ENCODE measurements at regions not wholly inside any gene's neighbourhood (a gene's known extent, or its start where the extent isn't known, plus 50 kb on each side); places are given as distances from the start of the nearest gene placed in this dataset.

DNA sequence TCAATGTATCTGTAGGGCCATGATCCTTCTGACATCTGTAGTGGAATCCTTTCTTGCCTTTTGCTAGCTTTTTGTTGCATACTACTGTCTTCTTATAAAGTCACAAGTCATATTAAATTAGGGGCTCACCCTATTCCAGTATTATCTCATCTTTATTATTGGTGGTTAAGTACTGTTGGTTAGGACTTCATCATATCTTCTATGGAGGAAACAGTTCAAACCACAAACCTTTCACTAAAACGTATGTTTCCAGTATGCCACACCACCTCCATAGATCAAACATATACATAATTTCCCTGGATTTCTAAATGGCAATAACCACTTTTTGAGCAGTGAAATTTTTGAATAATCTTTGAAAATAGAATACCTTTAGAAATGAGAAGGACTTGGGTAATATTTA is 62.8 kb upstream of the PCDH9 start:
- no peaks in the 10 kb centered on the region for H3K9me3 ChIP-seq
- no peaks in the 10 kb centered on the region for H3K27me3 ChIP-seq (replicated peaks; ENCODE audit: insufficient read depth)
- TF ChIP-seq, protein P1, sequence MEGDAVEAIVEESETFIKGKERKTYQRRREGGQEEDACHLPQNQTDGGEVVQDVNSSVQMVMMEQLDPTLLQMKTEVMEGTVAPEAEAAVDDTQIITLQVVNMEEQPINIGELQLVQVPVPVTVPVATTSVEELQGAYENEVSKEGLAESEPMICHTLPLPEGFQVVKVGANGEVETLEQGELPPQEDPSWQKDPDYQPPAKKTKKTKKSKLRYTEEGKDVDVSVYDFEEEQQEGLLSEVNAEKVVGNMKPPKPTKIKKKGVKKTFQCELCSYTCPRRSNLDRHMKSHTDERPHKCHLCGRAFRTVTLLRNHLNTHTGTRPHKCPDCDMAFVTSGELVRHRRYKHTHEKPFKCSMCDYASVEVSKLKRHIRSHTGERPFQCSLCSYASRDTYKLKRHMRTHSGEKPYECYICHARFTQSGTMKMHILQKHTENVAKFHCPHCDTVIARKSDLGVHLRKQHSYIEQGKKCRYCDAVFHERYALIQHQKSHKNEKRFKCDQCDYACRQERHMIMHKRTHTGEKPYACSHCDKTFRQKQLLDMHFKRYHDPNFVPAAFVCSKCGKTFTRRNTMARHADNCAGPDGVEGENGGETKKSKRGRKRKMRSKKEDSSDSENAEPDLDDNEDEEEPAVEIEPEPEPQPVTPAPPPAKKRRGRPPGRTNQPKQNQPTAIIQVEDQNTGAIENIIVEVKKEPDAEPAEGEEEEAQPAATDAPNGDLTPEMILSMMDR (IDR thresholded peaks at IDR 0.05) = no peak
- DNase-seq (ENCODE audit: low spot score) = no peak
- no peaks in the 10 kb centered on the region for H3K4me1 ChIP-seq (ENCODE audit: control insufficient read depth in 1 of 2, low read depth in 2 of 2)
- H3K4me3 ChIP-seq = no peak overlapping the region
- H3K27ac ChIP-seq = no peak overlapping the region
- ATAC-seq (ENCODE audit: insufficient number of reproducible peaks, low FRiP score, low read depth) = no peak
- H3K36me3 ChIP-seq = no peaks in the 10 kb centered on the region

DNA sequence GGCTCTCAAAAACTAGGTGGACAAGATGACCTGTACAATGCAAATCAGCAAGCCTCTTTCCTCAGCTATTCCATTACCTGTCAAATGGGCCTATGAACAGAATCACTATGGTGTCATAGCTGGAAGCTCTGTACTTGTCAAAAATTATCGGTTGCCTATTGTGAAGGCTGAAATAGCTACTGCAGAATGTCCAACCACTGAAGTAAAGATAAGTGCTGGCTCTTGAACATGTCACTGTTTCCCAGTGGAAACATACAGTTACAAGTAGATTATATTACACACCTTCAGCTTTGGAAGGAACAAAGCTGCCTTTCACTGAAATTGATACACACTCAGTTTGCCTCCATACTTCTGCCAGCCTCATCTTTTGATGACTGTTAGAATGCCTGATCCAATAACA is 55.5 kb upstream of the PCDH9 start:
- no peak for ATAC-seq (ENCODE audit: insufficient number of reproducible peaks, low FRiP score, low read depth)
- no peaks in the 10 kb centered on the region for H3K36me3 ChIP-seq
- no peaks in the 10 kb centered on the region for H3K9me3 ChIP-seq
- no peaks in the 10 kb centered on the region for H3K4me1 ChIP-seq (ENCODE audit: control insufficient read depth in 1 of 2, low read depth in 2 of 2)
- no peak overlapping the region for H3K4me3 ChIP-seq
- H3K27ac ChIP-seq = no peak overlapping the region
- H3K27me3 ChIP-seq (replicated peaks; ENCODE audit: insufficient read depth) = no peaks in the 10 kb centered on the region
- TF ChIP-seq, protein P1 (IDR thresholded peaks at IDR 0.05) = no peak
- no peak for DNase-seq (ENCODE audit: low spot score)

DNA sequence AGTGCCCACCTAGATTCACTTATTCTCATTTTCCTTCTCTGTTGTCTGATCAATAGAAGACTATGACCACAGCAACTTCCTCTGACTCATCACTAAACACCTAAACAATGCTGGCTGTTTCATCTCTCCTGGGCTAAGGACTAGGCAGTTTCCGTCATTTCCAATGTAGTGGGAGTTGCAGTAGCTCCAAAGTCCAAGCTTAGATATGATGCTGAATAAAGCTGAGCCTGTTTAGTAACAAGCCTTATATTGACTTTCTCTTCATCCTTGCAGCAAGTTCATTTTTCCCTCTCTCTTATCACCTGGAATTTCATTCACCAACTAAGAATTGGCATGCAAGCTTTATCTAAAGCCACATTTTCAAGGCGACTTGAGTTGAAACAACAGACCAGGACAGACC is 53.5 kb upstream of the PCDH9 start:
- no peaks in the 10 kb centered on the region for H3K9me3 ChIP-seq
- H3K36me3 ChIP-seq = no peaks in the 10 kb centered on the region
- no peak for ATAC-seq (ENCODE audit: insufficient number of reproducible peaks, low FRiP score, low read depth)
- DNase-seq (ENCODE audit: low spot score) = no peak
- no peak overlapping the region for H3K4me3 ChIP-seq
- no peaks in the 10 kb centered on the region for H3K4me1 ChIP-seq (ENCODE audit: control insufficient read depth in 1 of 2, low read depth in 2 of 2)
- no peak overlapping the region for H3K27ac ChIP-seq
- H3K27me3 ChIP-seq (replicated peaks; ENCODE audit: insufficient read depth) = no peaks in the 10 kb centered on the region
- TF ChIP-seq, protein P1 (IDR thresholded peaks at IDR 0.05) = no peak

DNA sequence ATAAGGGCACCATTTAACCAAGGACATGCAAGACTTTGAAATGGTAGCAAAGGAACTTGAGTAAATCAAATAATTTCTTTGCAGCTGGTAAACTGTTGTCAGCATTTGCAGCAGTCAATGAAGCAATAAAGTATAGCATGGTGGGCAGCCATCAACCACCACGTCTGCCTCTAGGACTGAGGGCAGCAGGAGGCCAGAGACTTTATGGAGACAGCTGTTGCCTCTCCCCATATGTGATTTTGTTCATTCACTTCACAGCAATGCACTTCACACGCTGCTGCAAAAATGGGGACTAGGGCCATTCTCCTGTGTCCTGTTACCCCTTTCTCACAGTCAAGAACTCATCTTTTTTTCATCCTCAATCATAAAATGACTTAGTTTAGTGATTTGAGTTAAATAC is 51.3 kb upstream of the PCDH9 start:
- TF ChIP-seq, protein P1 (IDR thresholded peaks at IDR 0.05) = no peak
- H3K36me3 ChIP-seq = no peaks in the 10 kb centered on the region
- H3K9me3 ChIP-seq = no peaks in the 10 kb centered on the region
- no peaks in the 10 kb centered on the region for H3K4me1 ChIP-seq (ENCODE audit: control insufficient read depth in 1 of 2, low read depth in 2 of 2)
- DNase-seq (ENCODE audit: low spot score) (no peak), ATAC-seq (ENCODE audit: insufficient number of reproducible peaks, low FRiP score, low read depth) (no peak)
- H3K27me3 ChIP-seq (replicated peaks; ENCODE audit: insufficient read depth) = no peaks in the 10 kb centered on the region
- no peak overlapping the region for H3K27ac ChIP-seq
- H3K4me3 ChIP-seq = no peak overlapping the region
